H1 (cell line): ENCODE measurements at regions not wholly inside any gene's neighbourhood (a gene's known extent, or its start where the extent isn't known, plus 50 kb on each side); places are given as distances from the start of the nearest gene placed in this dataset.

Source experiments
- CTCF ChIA-PET: fragments of 300-600 bp; sonication (Branson Sonifier 250); formaldehyde crosslinking; loops from one replicate; lab custom pipeline; 2021; ENCODE audit not compliant: partially characterized antibody; lab: Charles Lee
- POLR2A ChIA-PET: fragments of 300-600 bp; sonication (Branson Sonifier 250); formaldehyde crosslinking; loops from one replicate; lab custom pipeline; 2021; ENCODE audit warnings: inconsistent platforms; ENCODE audit not compliant: partially characterized antibody; lab: Charles Lee
- DNase-seq, 2 experiments: peaks; one replicate each; pipeline versions ENCODE4 v3.0.0 to v3.0.0-alpha.2; 2010 to 2022; ENCODE audit warnings: low spot score in 2 of 2, low read depth in 1 of 2, mixed read lengths in 1 of 2
- FAIRE-seq: peaks from 2 replicates; lab custom pipeline; 2011; peaks lifted over from hg19 to GRCh38; lab: Jason Lieb, UNC
- H2AFZ ChIP-seq: 2 replicates; pipeline ENCODE4 v1.8.1; 2012; ENCODE audit warnings: low read length, inconsistent platforms
- H2AK5ac ChIP-seq: 2 replicates; pipeline ENCODE4 v1.6.1; 2013; ENCODE audit warnings: low read depth, low read length
- H2BK120ac ChIP-seq: replicated peaks from 2 replicates; pipeline ENCODE3; 2013; ENCODE audit warnings: low read depth, low read length, inconsistent platforms
- H2BK12ac ChIP-seq: 2 replicates; pipeline ENCODE4 v1.6.1; 2013; ENCODE audit warnings: low read depth, low read length
- H2BK15ac ChIP-seq: 2 replicates; pipeline ENCODE4 v1.6.1; 2013; ENCODE audit warnings: low read length
- H2BK20ac ChIP-seq: 2 replicates; pipeline ENCODE4 v1.6.1; 2013; ENCODE audit warnings: low read length
- H2BK5ac ChIP-seq: 2 replicates; pipeline ENCODE4 v1.6.1; 2013; ENCODE audit warnings: low read depth, low read length
- H3K14ac ChIP-seq: 2 replicates; pipeline ENCODE4 v1.6.1; 2013; ENCODE audit warnings: inconsistent platforms; ENCODE audit not compliant: insufficient read length
- H3K18ac ChIP-seq: 2 replicates; pipeline ENCODE4 v1.6.1; 2013; ENCODE audit warnings: low read length; ENCODE audit errors: extremely low read depth
- H3K23ac ChIP-seq: 2 replicates; pipeline ENCODE4 v1.6.1; 2013; ENCODE audit warnings: inconsistent platforms; ENCODE audit not compliant: insufficient read length
- H3K23me2 ChIP-seq: 2 replicates; pipeline ENCODE4 v1.6.1; 2013; ENCODE audit warnings: low read depth, low read length
- H3K27ac ChIP-seq: 2 replicates; pipeline ENCODE4 v1.6.1; 2011; ENCODE audit warnings: low read depth, low read length, inconsistent platforms
- H3K27me3 ChIP-seq, 4 experiments: replicated peaks in 1 of 4; 1 replicate in 1 of 4; 2 replicates in 3 of 4; pipeline versions ENCODE4 v1.6.1 to v1.8.1; 2011 to 2013; ENCODE audit warnings: low read length in 3 of 4, mild to moderate bottlenecking in 3 of 4, inconsistent platforms in 2 of 4, mixed read lengths in 2 of 4, moderate library complexity in 1 of 4; ENCODE audit not compliant: control insufficient read depth in 3 of 4, insufficient read depth in 3 of 4; ENCODE audit errors: extremely low read depth in 1 of 4
- H3K36me3 ChIP-seq, 4 experiments: 2 replicates each; pipeline versions ENCODE4 v1.6.1 to v1.8.1; 2011 to 2013; ENCODE audit warnings: mild to moderate bottlenecking in 4 of 4, low read length in 3 of 4, moderate library complexity in 2 of 4, control low read depth in 1 of 4, inconsistent platforms in 1 of 4; ENCODE audit not compliant: insufficient read depth in 4 of 4, control insufficient read depth in 2 of 4
- H3K4ac ChIP-seq: replicated peaks from 2 replicates; pipeline ENCODE3; 2013; ENCODE audit warnings: low read length, low read depth, mixed read lengths, inconsistent platforms; ENCODE audit not compliant: insufficient read length
- H3K4me1 ChIP-seq, 4 experiments: replicated peaks in 1 of 4; 1 replicate in 1 of 4; 2 replicates in 3 of 4; pipeline versions ENCODE4 v1.6.1 to v1.8.1; 2011 to 2013; ENCODE audit warnings: low read length in 3 of 4, inconsistent platforms in 2 of 4, mixed read lengths in 1 of 4; ENCODE audit not compliant: insufficient read depth in 4 of 4, control insufficient read depth in 3 of 4
- H3K4me2 ChIP-seq, 2 experiments: 2 replicates each; pipeline versions ENCODE4 v1.6.1 to v1.8.1; 2011 to 2013; ENCODE audit warnings: low read depth in 2 of 2, low read length in 2 of 2, control low read depth in 1 of 2, inconsistent platforms in 1 of 2, mild to moderate bottlenecking in 1 of 2; ENCODE audit not compliant: insufficient read depth in 1 of 2
- H3K4me3 ChIP-seq, 4 experiments: fragments of 200-600, 300-600 bp in 1 of 4; sonication (generic), shearing (Covaris generic), sonication (Bioruptor Twin) in 1 of 4; 2 replicates each; pipeline versions ENCODE4 v1.5.1 to v1.8.1; 2011 to 2016; ENCODE audit warnings: low read length in 4 of 4, low read depth in 3 of 4, control low read depth in 2 of 4, inconsistent platforms in 2 of 4, mild to moderate bottlenecking in 2 of 4, mixed read lengths in 1 of 4, moderate library complexity in 1 of 4; ENCODE audit not compliant: insufficient read depth in 2 of 4; ENCODE audit errors: extremely low read depth in 1 of 4
- H3K56ac ChIP-seq: replicated peaks from 2 replicates; pipeline ENCODE3; 2013; ENCODE audit warnings: low read depth, mild to moderate bottlenecking, mixed read lengths, low read length, inconsistent platforms; ENCODE audit not compliant: insufficient read length
- H3K79me1 ChIP-seq: 2 replicates; pipeline ENCODE4 v1.6.1; 2013; ENCODE audit warnings: low read depth, low read length, control low read depth
- H3K79me2 ChIP-seq, 2 experiments: 2 replicates each; pipeline versions ENCODE4 v1.6.1 to v1.8.1; 2012 to 2013; ENCODE audit warnings: low read length in 2 of 2, mild to moderate bottlenecking in 2 of 2, inconsistent platforms in 1 of 2; ENCODE audit not compliant: insufficient read depth in 2 of 2, control insufficient read depth in 1 of 2
- H3K9ac ChIP-seq, 4 experiments: replicated peaks in 1 of 4; 1 replicate in 1 of 4; 2 replicates in 3 of 4; pipeline versions ENCODE4 v1.6.1 to v1.8.1; 2011 to 2013; ENCODE audit warnings: low read depth in 3 of 4, low read length in 3 of 4, control low read depth in 2 of 4, mild to moderate bottlenecking in 2 of 4, moderate library complexity in 2 of 4, inconsistent platforms in 1 of 4; ENCODE audit errors: extremely low read depth in 1 of 4
- H3K9me3 ChIP-seq, 2 experiments: 2 replicates each; pipeline versions ENCODE4 v1.6.1 to v1.8.1; 2012 to 2013; ENCODE audit warnings: mild to moderate bottlenecking in 2 of 2, moderate library complexity in 2 of 2, control low read depth in 1 of 2, inconsistent platforms in 1 of 2, low read depth in 1 of 2, low read length in 1 of 2, mixed read lengths in 1 of 2; ENCODE audit not compliant: insufficient read depth in 2 of 2
- H4K20me1 ChIP-seq, 2 experiments: replicated peaks in 1 of 2; 2 replicates each; pipeline versions ENCODE3 to v1.8.1; 2011 to 2013; ENCODE audit warnings: inconsistent platforms in 2 of 2, low read length in 2 of 2, mild to moderate bottlenecking in 1 of 2; ENCODE audit not compliant: insufficient read depth in 2 of 2, control insufficient read depth in 1 of 2
- H4K5ac ChIP-seq: 2 replicates; pipeline ENCODE4 v1.6.1; 2013; ENCODE audit warnings: low read length, low read depth, mixed read lengths, inconsistent platforms; ENCODE audit not compliant: insufficient read length
- H4K8ac ChIP-seq: 2 replicates; pipeline ENCODE4 v1.8.0; 2013; ENCODE audit warnings: mild to moderate bottlenecking, moderate library complexity, low read length, inconsistent platforms; ENCODE audit not compliant: insufficient read depth; ENCODE audit errors: extremely low read depth
- H4K91ac ChIP-seq: replicated peaks from 2 replicates; pipeline ENCODE3; 2013; ENCODE audit warnings: low read length, mixed read lengths, inconsistent platforms; ENCODE audit not compliant: insufficient read length
- ASH2L ChIP-seq: fragments of 200-600, 300-600 bp; sonication (generic); IDR thresholded peaks from one replicate; pipeline ENCODE4 v1.7.1; 2017; ENCODE audit warnings: low read length
- BACH1 ChIP-seq: IDR thresholded peaks from 2 replicates; pipeline ENCODE4 v1.6.1; 2012; ENCODE audit warnings: low read length, improper control_type of control experiment
- CEBPB ChIP-seq: IDR thresholded peaks from 2 replicates; pipeline ENCODE4 v1.6.1; 2012; ENCODE audit warnings: low read depth, low read length
- CHD1 ChIP-seq: IDR thresholded peaks from 2 replicates; pipeline ENCODE4 v1.6.1; 2012; ENCODE audit warnings: low read depth, low read length, improper control_type of control experiment
- CTBP2 ChIP-seq: IDR thresholded peaks from 2 replicates; pipeline ENCODE4 v1.7.0; 2011; ENCODE audit warnings: borderline replicate concordance, mild to moderate bottlenecking, moderate library complexity, mixed read lengths, low read length; ENCODE audit not compliant: insufficient read depth, insufficient read length
- EP300 ChIP-seq, 2 experiments: IDR thresholded peaks; 1 replicate in 1 of 2; 2 replicates in 1 of 2; pipeline ENCODE4 v1.6.1; 2011 to 2012; ENCODE audit warnings: low read depth in 2 of 2, low read length in 2 of 2, mild to moderate bottlenecking in 2 of 2, borderline replicate concordance in 1 of 2, inconsistent platforms in 1 of 2, moderate library complexity in 1 of 2
- EZH2 ChIP-seq: fragments of 200-600 bp; sonication (generic); IDR thresholded peaks from 2 replicates; pipeline ENCODE4 v1.7.1; 2012; ENCODE audit warnings: low read depth, mild to moderate bottlenecking, moderate library complexity, low read length, inconsistent platforms; ENCODE audit not compliant: severe bottlenecking
- GTF2F1 ChIP-seq: IDR thresholded peaks from 2 replicates; pipeline ENCODE4 v1.6.1; 2012; ENCODE audit warnings: low read depth, low read length, improper control_type of control experiment, borderline replicate concordance
- NANOG ChIP-seq: IDR thresholded peaks from 2 replicates; pipeline ENCODE4 v1.6.1; 2011; ENCODE audit warnings: low read length, low read depth, mild to moderate bottlenecking, inconsistent platforms; ENCODE audit not compliant: insufficient read depth, poor library complexity, severe bottlenecking
- RAD21 ChIP-seq, 2 experiments: IDR thresholded peaks in 1 of 2; conservative IDR thresholded peaks in 1 of 2; 2 replicates each; pipeline ENCODE4 v1.6.1; 2011; ENCODE audit warnings: low read depth in 2 of 2, low read length in 2 of 2, improper control_type of control experiment in 1 of 2, inconsistent platforms in 1 of 2, mild to moderate bottlenecking in 1 of 2, moderate library complexity in 1 of 2
- RNF2 ChIP-seq: fragments of 200-900, 300-1000 bp; sonication (generic); IDR thresholded peaks from 2 replicates; pipeline ENCODE4 v1.7.1; 2016; ENCODE audit warnings: borderline replicate concordance, low read depth, mild to moderate bottlenecking, antibody characterized with exemption, low read length; ENCODE audit not compliant: poor library complexity, severe bottlenecking; ENCODE audit errors: missing control alignments
- TAF7 ChIP-seq: optimal IDR thresholded peaks from 2 replicates; pipeline ENCODE3; 2011; ENCODE audit warnings: low read depth, mild to moderate bottlenecking, inconsistent platforms, low read length, moderate library complexity, borderline replicate concordance
- TBP ChIP-seq: IDR thresholded peaks from 2 replicates; pipeline ENCODE4 v1.6.1; 2011; ENCODE audit warnings: low read depth, low read length, improper control_type of control experiment
- YY1 ChIP-seq: IDR thresholded peaks from 2 replicates; pipeline ENCODE4 v1.6.1; 2011; ENCODE audit warnings: low read depth, mild to moderate bottlenecking, low read length
- whole genome bisulfite sequencing, 2 experiments: shearing (Covaris generic) in 1 of 2; methylation state at CpG; one replicate each; pipeline versions ENCODE4 v1.1.6 to v1.1.7; 2013 to 2015; ENCODE audit warnings: low lambda C conversion rate in 2 of 2, mixed read lengths in 2 of 2, inconsistent platforms in 1 of 2, low coverage in 1 of 2, missing lambda C conversion rate in 1 of 2; ENCODE audit not compliant: insufficient replicate concordance in 2 of 2, insufficient coverage in 1 of 2, insufficient read length in 1 of 2; ENCODE audit errors: extremely low coverage in 1 of 2, missing lambda C conversion rate in 1 of 2; 5-methylcytosine and 5-hydroxymethylcytosine counted together

- no peak overlapping the region for H2BK5ac ChIP-seq
- peaks cover 2% of the 10 kb centered on the region; the same call in 1 of the 2 replicates for H3K79me1 ChIP-seq
- POLR2A ChIA-PET = no interaction called here
- CTCF ChIA-PET = interaction anchor here (0.6 to 2.9 kb wide), 7 partner anchors 9 to 265 kb away, joined by 3 to 17 read pairs (median 3); no protein-coding TSS in a partner anchor
- H2BK12ac ChIP-seq = no peak overlapping the region
- H3K9me3 ChIP-seq = no peaks in the 10 kb centered on the region
- H3K56ac ChIP-seq = no peak overlapping the region
- H2BK20ac ChIP-seq = no peak overlapping the region
- no peak overlapping the region for H2AFZ ChIP-seq
- WGBS, 2 experiments = 91% methylated on average over 6 of the region's 8 CpGs; no CpG with 5 or more reads in 1 of the 2 experiments
- no peak overlapping the region for H3K14ac ChIP-seq
- H4K91ac ChIP-seq = no peak overlapping the region
- no peak overlapping the region for H2AK5ac ChIP-seq
- no peaks in the 10 kb centered on the region for H3K23me2 ChIP-seq
- H3K4me2 ChIP-seq = no peak overlapping the region
- H3K36me3 ChIP-seq = no peaks in the 10 kb centered on the region
- no peak overlapping the region for H3K23ac ChIP-seq
- H3K27ac ChIP-seq = no peak overlapping the region
- H3K4me3 ChIP-seq = no peak overlapping the region
- peaks cover 7 to 17% of the 10 kb centered on the region in 2 experiments for H4K20me1 ChIP-seq
- H4K8ac ChIP-seq = no peak overlapping the region
- DNase-seq (no peak), FAIRE-seq (no peak)
- H3K9ac ChIP-seq = no peak overlapping the region
- no peak overlapping the region for H2BK15ac ChIP-seq
- no peak overlapping the region for H3K18ac ChIP-seq
- H2BK120ac ChIP-seq = no peak overlapping the region
- H3K27me3 ChIP-seq = no peaks in the 10 kb centered on the region
- no peak overlapping the region for H3K4ac ChIP-seq
- H4K5ac ChIP-seq = no peak overlapping the region
- H3K79me2 ChIP-seq = no peaks in the 10 kb centered on the region
- 0 out of 7 replicates have a peak, but pooled peaks cover 0 to 3% (median under 1%) of the 10 kb centered on the region in 4 experiments for H3K4me1 ChIP-seq
- TF ChIP-seq CEBPB (no peak), GTF2F1 (no peak), YY1 (no peak), BACH1 (no peak), RAD21 (IDR thresholded peaks at IDR 0.05 in 1 of 2, conservative IDR thresholded peaks at IDR 0.05 in 1 of 2; ENCODE audit: low read depth in 2 of 2, low read length in 2 of 2) (no peak), ASH2L (no peak), CTBP2 (no peak), RNF2 (no peak), EZH2 (no peak), TBP (no peak), EP300 (IDR thresholded peaks at IDR 0.05; ENCODE audit: borderline replicate concordance in 1 of 2, low read depth in 2 of 2, low read length in 2 of 2) (no peak), TAF7 (no peak), NANOG (no peak), CHD1 (no peak)
Measured at GRCh38 chr22:48556222-48556621, 1271.5 kb downstream of the BRD1 start.
